Spinal cord (tissue), 9 donors: ENCODE measurements at regions not wholly inside any gene's neighbourhood (a gene's known extent, or its start where the extent isn't known, plus 50 kb on each side); places are given as distances from the start of the nearest gene placed in this dataset.

Experiments used
- DNase-seq, 6 donors: peaks; one replicate each; pipeline versions ENCODE4 v3.0.0 to v3.0.0-alpha.2; 2013 to 2015; ENCODE audit warnings: low spot score in 6 of 6, low read depth in 4 of 6
- H3K27ac ChIP-seq: one replicate; pipeline ENCODE4 v1.5.1; 2013; ENCODE audit warnings: low read depth, low read length, control low read depth
- H3K27me3 ChIP-seq: one replicate; pipeline ENCODE4 v1.6.1; 2013; ENCODE audit warnings: low read length; ENCODE audit not compliant: control insufficient read depth, insufficient read depth
- H3K36me3 ChIP-seq: one replicate; pipeline ENCODE4 v1.6.1; 2013; ENCODE audit warnings: low read length; ENCODE audit not compliant: control insufficient read depth, insufficient read depth
- H3K4me1 ChIP-seq: one replicate; pipeline ENCODE4 v1.6.1; 2013; ENCODE audit warnings: low read length; ENCODE audit not compliant: control insufficient read depth, insufficient read depth
- H3K4me3 ChIP-seq: one replicate; pipeline ENCODE4 v1.5.1; 2013; ENCODE audit warnings: low read depth, low read length, control low read depth
- H3K9me3 ChIP-seq: one replicate; pipeline ENCODE4 v1.6.1; 2013; ENCODE audit warnings: low read length; ENCODE audit not compliant: control insufficient read depth, insufficient read depth
- WGBS: methylation state at CpG from one replicate; pipeline ENCODE4 v1.1.5; 2013; ENCODE audit warnings: missing lambda C conversion rate; ENCODE audit not compliant: insufficient coverage; 5-methylcytosine and 5-hydroxymethylcytosine counted together
- donor health status: healthy.

DNA sequence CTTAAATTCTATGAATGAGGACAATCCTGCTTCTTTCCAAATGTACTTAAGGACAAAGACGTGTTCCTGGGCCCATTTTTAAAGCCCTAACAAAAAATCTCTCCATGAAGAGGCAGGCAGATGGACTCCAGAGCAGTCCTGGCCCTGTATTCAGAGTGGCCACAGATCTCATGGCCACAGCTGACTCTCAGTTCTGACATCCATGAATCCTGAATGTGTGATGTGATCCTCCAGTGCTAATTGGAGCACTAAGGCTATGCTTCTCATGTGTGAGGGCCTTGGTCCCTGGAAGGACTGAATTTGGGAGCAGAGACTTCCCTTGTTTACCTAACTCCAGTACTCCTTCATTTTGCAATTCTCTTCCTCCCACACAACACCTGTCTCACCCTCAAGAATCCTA lies 373.0 kb downstream of the AGTPBP1 start:
- 80% methylated on average over 1 of the region's 1 CpG for WGBS
- no peak overlapping the region for H3K27ac ChIP-seq

DNA sequence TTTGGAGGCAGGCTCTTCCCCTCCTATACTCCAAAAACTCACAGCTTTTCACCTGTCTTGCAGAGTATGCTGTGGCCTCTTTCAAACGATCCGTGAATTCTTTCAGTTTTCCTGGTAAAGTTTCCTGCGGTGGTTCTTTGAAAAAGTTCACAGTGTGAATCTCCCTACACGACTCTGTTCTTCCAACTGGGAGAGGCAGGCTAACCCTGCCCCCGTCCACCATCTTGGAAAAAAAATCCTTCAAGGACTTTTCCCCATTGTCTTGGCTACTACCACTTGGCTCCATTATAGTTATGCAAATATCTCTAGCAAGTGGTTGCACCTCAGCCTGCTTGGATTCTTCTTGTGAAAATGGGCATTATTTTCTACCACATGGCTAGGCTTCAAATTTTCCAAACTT lies 382.6 kb downstream of the AGTPBP1 start:
- H3K27me3 ChIP-seq = no peaks in the 10 kb centered on the region
- no peaks in the 10 kb centered on the region for H3K4me1 ChIP-seq
- 78% methylated on average over 4 of the region's 5 CpGs for whole genome bisulfite sequencing
- H3K9me3 ChIP-seq = no peaks in the 10 kb centered on the region
- no peaks in the 10 kb centered on the region for H3K36me3 ChIP-seq
- no peak for DNase-seq
- H3K27ac ChIP-seq = no peak overlapping the region
- no peak overlapping the region for H3K4me3 ChIP-seq

More for the DNA sequence above, 373.0 kb downstream of the AGTPBP1 start:
- DNase-seq = no peak
- Histone ChIP-seq H3K4me3 (no peak overlapping the region), H3K9me3 (no peaks in the 10 kb centered on the region), H3K36me3 (no peaks in the 10 kb centered on the region), H3K4me1 (no peaks in the 10 kb centered on the region), H3K27me3 (no peaks in the 10 kb centered on the region)

DNA sequence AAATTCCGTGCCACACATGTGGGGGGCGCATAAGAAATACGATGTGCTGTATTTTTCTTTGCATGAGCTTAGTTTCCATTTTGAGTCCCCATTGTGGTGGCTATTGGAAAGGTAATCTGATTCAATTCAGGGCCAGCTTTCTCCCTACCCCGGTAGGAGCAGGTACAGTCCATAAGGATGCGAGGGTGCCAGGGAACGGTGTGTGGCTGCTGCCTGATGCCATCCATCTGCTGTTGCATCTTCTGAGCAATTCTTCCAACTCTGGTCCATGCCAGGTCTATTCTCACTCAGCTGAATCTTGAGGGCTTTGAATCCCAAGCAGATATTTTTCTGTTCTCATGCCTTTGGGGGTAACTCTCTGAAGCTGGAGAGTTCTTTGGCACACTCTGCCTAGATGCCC lies 392.7 kb downstream of the AGTPBP1 start:
- 79% methylated on average over 5 of the region's 6 CpGs for WGBS
- Histone ChIP-seq H3K27ac (no peak overlapping the region), H3K9me3 (no peaks in the 10 kb centered on the region), H3K36me3 (no peaks in the 10 kb centered on the region), H3K27me3 (no peaks in the 10 kb centered on the region), H3K4me3 (no peak overlapping the region), H3K4me1 (no peaks in the 10 kb centered on the region)
- DNase-seq = no peak

DNA sequence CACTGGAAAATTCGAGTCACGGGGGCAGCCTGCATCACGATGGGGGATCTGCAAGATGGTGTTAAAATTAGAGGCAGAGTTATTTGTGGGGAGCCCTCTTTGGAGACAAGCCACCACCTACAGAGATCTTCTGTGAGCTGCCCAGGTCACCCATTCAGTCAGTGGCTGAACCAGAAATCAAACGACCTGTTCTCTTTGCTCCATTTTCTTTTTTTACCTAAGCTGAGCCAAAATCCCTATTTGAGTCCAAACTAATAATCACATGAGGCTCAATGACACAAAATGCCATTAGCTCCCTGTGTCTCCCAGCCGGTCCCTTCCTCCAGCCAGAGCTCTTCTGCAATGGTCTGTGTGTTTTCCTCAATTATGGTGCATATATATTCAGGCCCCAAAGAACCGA lies 394.2 kb downstream of the AGTPBP1 start:
- Histone ChIP-seq H3K4me1 (no peaks in the 10 kb centered on the region), H3K27me3 (no peaks in the 10 kb centered on the region), H3K9me3 (no peaks in the 10 kb centered on the region), H3K4me3 (no peak overlapping the region), H3K36me3 (no peaks in the 10 kb centered on the region), H3K27ac (no peak overlapping the region)
- no peak for DNase-seq
- 60% methylated on average over 1 of the region's 6 CpGs for WGBS

DNA sequence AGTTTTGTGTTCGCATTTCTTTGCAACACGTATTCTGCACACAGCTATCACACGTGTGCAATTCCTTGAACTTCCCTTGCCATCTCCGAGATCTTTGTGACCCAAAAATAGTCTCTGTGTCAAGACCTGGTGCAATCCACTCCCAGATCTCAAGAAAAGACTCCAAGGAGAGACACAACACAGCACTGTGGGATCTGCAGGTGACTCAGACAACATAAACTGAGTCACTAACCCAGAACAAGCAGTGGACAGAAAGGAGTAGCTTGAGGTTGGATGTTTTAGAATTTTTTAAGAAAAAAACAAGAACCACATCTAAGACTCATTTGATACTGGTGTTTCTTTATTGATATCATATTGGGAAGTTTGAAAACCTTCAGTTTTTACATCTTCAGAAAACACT lies 396.9 kb downstream of the AGTPBP1 start:
- Histone ChIP-seq H3K4me3 (no peak overlapping the region), H3K27me3 (no peaks in the 10 kb centered on the region), H3K36me3 (no peaks in the 10 kb centered on the region), H3K9me3 (no peaks in the 10 kb centered on the region), H3K4me1 (no peaks in the 10 kb centered on the region), H3K27ac (no peak overlapping the region)
- 60% methylated on average over 4 of the region's 4 CpGs for WGBS
- DNase-seq = no peak

DNA sequence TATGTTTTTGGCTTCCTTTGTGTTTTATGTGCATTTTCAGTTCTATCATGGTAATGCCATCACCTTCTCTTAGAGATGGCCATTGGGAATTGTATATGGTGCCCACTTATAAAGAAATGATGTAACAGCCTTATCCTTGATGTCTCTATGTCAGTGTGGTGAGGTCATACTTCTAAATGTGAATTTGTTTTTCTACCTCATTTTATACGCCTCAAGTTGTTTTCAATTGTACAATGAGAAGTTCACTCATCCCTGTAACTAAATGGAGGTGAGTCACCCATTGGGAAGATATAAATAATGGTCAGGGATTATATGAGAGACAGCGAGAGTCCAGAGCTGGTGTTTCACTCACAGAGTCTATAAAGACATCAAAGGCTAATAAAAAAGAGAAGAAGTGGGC lies 402.4 kb downstream of the AGTPBP1 start:
- Histone ChIP-seq H3K36me3 (no peaks in the 10 kb centered on the region), H3K27me3 (no peaks in the 10 kb centered on the region), H3K9me3 (no peaks in the 10 kb centered on the region), H3K4me1 (no peaks in the 10 kb centered on the region), H3K4me3 (no peak overlapping the region), H3K27ac (no peak overlapping the region)
- no peak for DNase-seq
- no CpG with 5 or more reads among the region's 2 CpGs for WGBS

DNA sequence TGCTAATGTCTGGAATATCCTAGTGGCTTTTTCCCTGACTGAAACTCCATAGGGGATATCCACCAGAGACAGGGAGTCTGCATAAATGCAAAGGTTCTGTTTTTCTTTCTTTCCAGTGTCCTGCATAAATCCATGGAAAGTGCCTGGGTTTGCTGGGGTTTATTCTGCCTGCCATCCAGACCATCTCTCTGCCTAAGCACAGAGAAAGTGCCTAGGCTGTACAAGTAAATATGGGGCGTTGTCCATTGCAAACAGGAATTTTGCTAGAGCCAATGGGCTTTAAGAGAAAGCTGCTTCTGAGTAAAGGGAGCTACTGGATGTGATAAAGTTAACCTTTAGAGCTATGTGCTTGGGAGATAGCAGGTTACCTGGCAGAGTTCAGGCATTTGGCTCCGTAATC lies 407.5 kb downstream of the AGTPBP1 start:
- WGBS = 90% methylated on average over 2 of the region's 2 CpGs
- no peaks in the 10 kb centered on the region for H3K27me3 ChIP-seq
- H3K27ac ChIP-seq = no peak overlapping the region
- DNase-seq = no peak
- H3K36me3 ChIP-seq = no peaks in the 10 kb centered on the region
- no peaks in the 10 kb centered on the region for H3K4me1 ChIP-seq
- H3K4me3 ChIP-seq = no peak overlapping the region
- no peaks in the 10 kb centered on the region for H3K9me3 ChIP-seq

DNA sequence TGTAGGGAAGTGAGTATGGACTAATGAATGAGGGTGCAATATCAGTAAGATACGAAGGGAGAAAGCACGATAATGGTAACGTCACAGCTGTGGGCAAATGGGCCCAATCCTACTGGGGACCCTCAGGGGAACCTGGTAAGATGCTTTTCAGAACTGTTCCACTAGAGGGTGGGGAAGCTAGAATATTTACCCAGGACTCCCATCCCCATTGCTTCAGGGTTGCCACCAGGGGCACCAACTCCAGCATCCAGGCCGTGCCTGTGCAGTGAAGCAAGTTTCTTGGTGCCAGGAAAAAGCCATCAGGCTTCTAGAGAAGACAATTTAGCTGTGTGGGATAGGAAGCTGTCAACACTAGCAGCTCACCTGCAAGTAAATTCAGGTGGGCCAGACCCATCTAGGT lies 409.3 kb downstream of the AGTPBP1 start:
- 78% methylated on average over 4 of the region's 4 CpGs for WGBS
- no peak for DNase-seq

DNA sequence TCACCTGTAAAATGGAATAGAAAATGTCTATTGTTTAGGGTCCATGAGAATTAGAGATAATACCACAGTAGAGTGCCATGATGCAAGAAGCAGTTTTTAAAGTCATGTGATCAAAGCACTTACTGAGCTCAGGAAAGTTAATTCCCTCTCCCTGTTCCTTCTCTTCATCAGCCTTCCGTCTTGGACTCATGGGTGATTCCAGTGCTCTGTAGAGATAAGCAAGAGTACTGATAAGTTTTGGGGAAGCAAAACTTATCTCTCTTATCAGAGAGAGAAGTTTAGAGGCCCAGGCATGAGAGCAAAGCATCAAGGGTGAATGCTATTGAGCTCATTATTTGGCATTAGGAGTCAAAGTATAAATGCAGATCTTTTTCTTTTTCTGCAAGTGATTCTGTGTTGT lies 410.1 kb downstream of the AGTPBP1 start:
- DNase-seq = no peak
- Histone ChIP-seq H3K4me1 (no peaks in the 10 kb centered on the region), H3K4me3 (no peak overlapping the region), H3K27me3 (no peaks in the 10 kb centered on the region), H3K9me3 (no peaks in the 10 kb centered on the region), H3K27ac (no peak overlapping the region), H3K36me3 (no peaks in the 10 kb centered on the region)
- WGBS = no CpG with 5 or more reads among the region's 1 CpG

More for the DNA sequence above, 409.3 kb downstream of the AGTPBP1 start:
- H3K9me3 ChIP-seq = no peaks in the 10 kb centered on the region
- H3K4me1 ChIP-seq = no peaks in the 10 kb centered on the region
- no peak overlapping the region for H3K27ac ChIP-seq
- H3K36me3 ChIP-seq = no peaks in the 10 kb centered on the region
- no peak overlapping the region for H3K4me3 ChIP-seq
- H3K27me3 ChIP-seq = no peaks in the 10 kb centered on the region

DNA sequence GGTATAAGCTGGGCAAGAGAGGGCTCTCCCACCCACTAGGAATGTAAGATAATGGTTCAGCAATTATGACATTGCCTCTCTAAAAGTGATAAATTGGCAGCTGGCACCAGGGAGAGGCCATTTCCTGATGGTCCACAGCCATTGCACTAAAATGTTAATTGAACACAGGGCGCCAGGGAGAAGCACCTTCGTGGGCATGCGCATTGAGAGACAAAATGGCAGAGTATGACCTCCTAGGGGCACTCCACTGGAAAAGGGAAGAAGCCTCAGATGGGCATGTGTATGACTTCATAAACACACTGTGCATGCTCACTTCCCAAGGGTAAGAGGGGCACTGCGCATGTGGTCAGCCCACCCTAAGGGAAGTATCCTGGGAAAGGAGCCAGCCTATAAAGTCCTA lies 419.2 kb downstream of the AGTPBP1 start:
- no peaks in the 10 kb centered on the region for H3K9me3 ChIP-seq
- 67% methylated on average over 3 of the region's 4 CpGs for whole genome bisulfite sequencing
- no peaks in the 10 kb centered on the region for H3K36me3 ChIP-seq
- no peak overlapping the region for H3K27ac ChIP-seq
- no peaks in the 10 kb centered on the region for H3K27me3 ChIP-seq
- peaks cover 4% of the 10 kb centered on the region for H3K4me1 ChIP-seq
- H3K4me3 ChIP-seq = no peak overlapping the region
- DNase-seq = no peak
